Ovary (tissue), 3 donors: ENCODE measurements at regions not wholly inside any gene's neighbourhood (a gene's known extent, or its start where the extent isn't known, plus 50 kb on each side); places are given as distances from the start of the nearest gene placed in this dataset.

Experiments
- POLR2A ChIP-seq: fragments of 450-650 bp; IDR thresholded peaks from one replicate; pipeline ENCODE4 v1.6.1; 2017; ENCODE audit warnings: antibody characterized with exemption, mild to moderate bottlenecking, moderate library complexity
- TF ChIP-seq, protein P1 (sequence below), 3 donors: fragments of 450-650 bp in 2 of 3; fragments of 200-600 bp in 1 of 3; IDR thresholded peaks; one replicate each; pipeline versions ENCODE4 v1.5.1 to v1.8.0; 2016 to 2022; ENCODE audit warnings: antibody characterized with exemption in 3 of 3, mild to moderate bottlenecking in 1 of 3
- donor health status: DM: no; HTN: no; CAD: no.

DNA sequence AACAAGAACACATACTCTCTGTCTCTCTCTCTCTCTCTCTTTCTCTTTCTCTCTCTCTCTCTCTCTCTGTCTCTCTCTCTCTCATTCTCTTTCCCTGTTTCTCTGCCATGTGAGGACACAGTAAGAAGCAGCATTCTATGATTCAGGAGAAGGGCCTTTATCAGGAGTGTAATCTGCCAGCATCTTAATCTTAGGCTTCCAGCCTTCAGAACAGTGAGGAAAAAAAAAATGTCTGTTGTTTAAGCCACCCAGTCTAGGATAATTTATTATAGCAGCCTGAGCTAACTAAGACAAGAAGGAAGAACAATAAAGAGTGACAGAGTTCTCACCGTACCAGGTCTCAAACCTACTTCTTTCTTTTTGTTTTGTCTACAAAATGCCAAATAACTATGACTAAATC lies 399.4 kb downstream of the SOCS6 start:
- TF ChIP-seq, protein P1, sequence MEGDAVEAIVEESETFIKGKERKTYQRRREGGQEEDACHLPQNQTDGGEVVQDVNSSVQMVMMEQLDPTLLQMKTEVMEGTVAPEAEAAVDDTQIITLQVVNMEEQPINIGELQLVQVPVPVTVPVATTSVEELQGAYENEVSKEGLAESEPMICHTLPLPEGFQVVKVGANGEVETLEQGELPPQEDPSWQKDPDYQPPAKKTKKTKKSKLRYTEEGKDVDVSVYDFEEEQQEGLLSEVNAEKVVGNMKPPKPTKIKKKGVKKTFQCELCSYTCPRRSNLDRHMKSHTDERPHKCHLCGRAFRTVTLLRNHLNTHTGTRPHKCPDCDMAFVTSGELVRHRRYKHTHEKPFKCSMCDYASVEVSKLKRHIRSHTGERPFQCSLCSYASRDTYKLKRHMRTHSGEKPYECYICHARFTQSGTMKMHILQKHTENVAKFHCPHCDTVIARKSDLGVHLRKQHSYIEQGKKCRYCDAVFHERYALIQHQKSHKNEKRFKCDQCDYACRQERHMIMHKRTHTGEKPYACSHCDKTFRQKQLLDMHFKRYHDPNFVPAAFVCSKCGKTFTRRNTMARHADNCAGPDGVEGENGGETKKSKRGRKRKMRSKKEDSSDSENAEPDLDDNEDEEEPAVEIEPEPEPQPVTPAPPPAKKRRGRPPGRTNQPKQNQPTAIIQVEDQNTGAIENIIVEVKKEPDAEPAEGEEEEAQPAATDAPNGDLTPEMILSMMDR (IDR thresholded peaks at IDR 0.05), result no peak
- TF ChIP-seq POLR2A, result no peak
